Keratinocyte (primary cell): ENCODE measurements at regions not wholly inside any gene's neighbourhood (a gene's known extent, or its start where the extent isn't known, plus 50 kb on each side); places are given as distances from the start of the nearest gene placed in this dataset.

Experiments
- DNase-seq: peaks from one replicate; pipeline ENCODE4 v3.0.0-alpha.2; 2011; ENCODE audit warnings: low read depth, missing footprints, low spot score
- FAIRE-seq: peaks from 2 replicates; lab custom pipeline; 2011; peaks lifted over from hg19 to GRCh38; lab: Jason Lieb, UNC
- H2AFZ ChIP-seq: 2 replicates; pipeline ENCODE4 v1.6.0; 2012; ENCODE audit warnings: low read length, control low read depth, inconsistent platforms; ENCODE audit not compliant: control insufficient read depth
- H3K27ac ChIP-seq: 2 replicates; pipeline ENCODE4 v1.5.1; 2011; ENCODE audit warnings: low read length; ENCODE audit not compliant: control insufficient read depth, insufficient read depth
- H3K27me3 ChIP-seq: 3 replicates; pipeline ENCODE4 v1.6.0; 2011; ENCODE audit warnings: low read length; ENCODE audit not compliant: control insufficient read depth, insufficient read depth; ENCODE audit errors: extremely low read depth
- H3K36me3 ChIP-seq, 2 experiments: 2 replicates in 1 of 2; 3 replicates in 1 of 2; pipeline ENCODE4 v1.5.1; 2011; ENCODE audit warnings: low read length in 2 of 2, mild to moderate bottlenecking in 1 of 2; ENCODE audit not compliant: control insufficient read depth in 2 of 2, insufficient read depth in 2 of 2; ENCODE audit errors: extremely low read depth in 1 of 2
- H3K4me1 ChIP-seq: 3 replicates; pipeline ENCODE4 v1.5.1; 2011; ENCODE audit warnings: low read length; ENCODE audit not compliant: control insufficient read depth, insufficient read depth; ENCODE audit errors: extremely low read depth
- H3K4me2 ChIP-seq: 3 replicates; pipeline ENCODE4 v1.6.0; 2011; ENCODE audit warnings: low read depth, low read length; ENCODE audit not compliant: control insufficient read depth, insufficient read depth; ENCODE audit errors: extremely low read depth
- H3K4me3 ChIP-seq, 3 experiments: fragments of 200-600 bp in 1 of 3; sonication (generic) in 1 of 3; 2 replicates in 2 of 3; 3 replicates in 1 of 3; pipeline ENCODE4 v1.5.1; 2011 to 2016; ENCODE audit warnings: low read length in 3 of 3, mild to moderate bottlenecking in 3 of 3, control low read depth in 2 of 3, inconsistent platforms in 1 of 3, low read depth in 1 of 3, mixed read lengths in 1 of 3, mixed run types in 1 of 3, moderate library complexity in 1 of 3; ENCODE audit not compliant: control insufficient read depth in 2 of 3, insufficient read depth in 2 of 3; ENCODE audit errors: extremely low read depth in 1 of 3
- H3K79me2 ChIP-seq: 2 replicates; pipeline ENCODE4 v1.6.0; 2012; ENCODE audit warnings: low read length; ENCODE audit not compliant: control insufficient read depth, insufficient read depth
- H3K9ac ChIP-seq: 3 replicates; pipeline ENCODE4 v1.6.0; 2011; ENCODE audit warnings: low read length; ENCODE audit not compliant: control insufficient read depth, insufficient read depth; ENCODE audit errors: extremely low read depth
- H3K9me1 ChIP-seq: 3 replicates; pipeline ENCODE4 v1.6.0; 2011; ENCODE audit warnings: low read length; ENCODE audit not compliant: control insufficient read depth, insufficient read depth; ENCODE audit errors: extremely low read depth
- H3K9me3 ChIP-seq: 2 replicates; pipeline ENCODE4 v1.5.1; 2012; ENCODE audit warnings: low read depth, low read length; ENCODE audit not compliant: control insufficient read depth
- H4K20me1 ChIP-seq: 3 replicates; pipeline ENCODE4 v1.6.0; 2011; ENCODE audit warnings: low read length; ENCODE audit not compliant: control insufficient read depth, insufficient read depth; ENCODE audit errors: extremely low read depth
- EZH2 ChIP-seq: IDR thresholded peaks from one replicate; pipeline ENCODE4 v1.6.1; 2012; ENCODE audit warnings: inconsistent platforms, mild to moderate bottlenecking, low read length, moderate library complexity
- dilution Hi-C: fragments of 300-500 bp; cut with MboI; formaldehyde crosslinking; loops from one replicate; pipeline ENCODE4 v1.7.0; 2020; ENCODE audit warnings: low sequenced_read_pairs; ENCODE audit not compliant: extremely low pct_ligation_motif_present
- TF ChIP-seq, protein P1 (sequence below), 3 experiments: IDR thresholded peaks in 1 of 3; conservative IDR thresholded peaks in 1 of 3; optimal IDR thresholded peaks in 1 of 3; 2 replicates in 2 of 3; 3 replicates in 1 of 3; pipeline versions ENCODE3 to v1.5.1; 2011; ENCODE audit warnings: low read length in 3 of 3, mild to moderate bottlenecking in 3 of 3, moderate library complexity in 2 of 3, control low read depth in 1 of 3, inconsistent platforms in 1 of 3; ENCODE audit not compliant: insufficient read depth in 2 of 3; ENCODE audit errors: extremely low read depth in 1 of 3

DNA sequence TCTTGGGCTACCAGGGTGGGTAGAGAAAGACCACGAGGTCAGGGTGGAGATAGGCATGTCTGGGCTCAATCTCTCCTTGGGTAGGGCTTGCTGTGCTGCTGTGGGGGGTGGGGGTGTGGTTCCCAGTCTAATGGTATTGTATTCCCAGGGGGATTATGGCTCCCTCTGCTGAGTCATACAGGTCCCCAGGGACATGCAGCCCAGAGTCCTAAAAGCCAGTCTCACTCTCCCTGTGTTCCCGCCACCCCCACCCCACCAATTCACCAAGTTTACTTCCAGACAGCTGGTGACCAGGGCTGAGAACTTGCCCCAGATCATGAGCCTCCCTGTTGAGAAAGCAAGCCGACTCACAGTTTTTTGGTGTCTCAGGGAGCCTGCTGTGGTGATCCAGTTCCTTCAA lies 367.6 kb downstream of the C12orf75 start:
- H3K4me2 ChIP-seq, result no peak overlapping the region
- no peaks in the 10 kb centered on the region for H3K27me3 ChIP-seq
- no peak overlapping the region for H3K9ac ChIP-seq
- H3K9me1 ChIP-seq, result no peaks in the 10 kb centered on the region
- no peaks in the 10 kb centered on the region for H3K36me3 ChIP-seq
- no peak overlapping the region for H3K27ac ChIP-seq
- H4K20me1 ChIP-seq, result no peaks in the 10 kb centered on the region
- TF ChIP-seq, protein P1, sequence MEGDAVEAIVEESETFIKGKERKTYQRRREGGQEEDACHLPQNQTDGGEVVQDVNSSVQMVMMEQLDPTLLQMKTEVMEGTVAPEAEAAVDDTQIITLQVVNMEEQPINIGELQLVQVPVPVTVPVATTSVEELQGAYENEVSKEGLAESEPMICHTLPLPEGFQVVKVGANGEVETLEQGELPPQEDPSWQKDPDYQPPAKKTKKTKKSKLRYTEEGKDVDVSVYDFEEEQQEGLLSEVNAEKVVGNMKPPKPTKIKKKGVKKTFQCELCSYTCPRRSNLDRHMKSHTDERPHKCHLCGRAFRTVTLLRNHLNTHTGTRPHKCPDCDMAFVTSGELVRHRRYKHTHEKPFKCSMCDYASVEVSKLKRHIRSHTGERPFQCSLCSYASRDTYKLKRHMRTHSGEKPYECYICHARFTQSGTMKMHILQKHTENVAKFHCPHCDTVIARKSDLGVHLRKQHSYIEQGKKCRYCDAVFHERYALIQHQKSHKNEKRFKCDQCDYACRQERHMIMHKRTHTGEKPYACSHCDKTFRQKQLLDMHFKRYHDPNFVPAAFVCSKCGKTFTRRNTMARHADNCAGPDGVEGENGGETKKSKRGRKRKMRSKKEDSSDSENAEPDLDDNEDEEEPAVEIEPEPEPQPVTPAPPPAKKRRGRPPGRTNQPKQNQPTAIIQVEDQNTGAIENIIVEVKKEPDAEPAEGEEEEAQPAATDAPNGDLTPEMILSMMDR (optimal IDR thresholded peaks at IDR 0.05 in 1 of 3, IDR thresholded peaks at IDR 0.05 in 1 of 3, conservative IDR thresholded peaks at IDR 0.05 in 1 of 3; ENCODE audit: extremely low read depth in 1 of 3, insufficient read depth in 2 of 3, low read length in 3 of 3), result no peak
- no peak for TF ChIP-seq EZH2
- no peak for FAIRE-seq
- no peak overlapping the region for H3K4me3 ChIP-seq
- no peaks in the 10 kb centered on the region for H3K4me1 ChIP-seq
- DNase-seq, result no peak
- H3K9me3 ChIP-seq, result no peaks in the 10 kb centered on the region
- H2AFZ ChIP-seq, result no peak overlapping the region
- H3K79me2 ChIP-seq, result no peaks in the 10 kb centered on the region
- dilution Hi-C loops, result no loop called here

DNA sequence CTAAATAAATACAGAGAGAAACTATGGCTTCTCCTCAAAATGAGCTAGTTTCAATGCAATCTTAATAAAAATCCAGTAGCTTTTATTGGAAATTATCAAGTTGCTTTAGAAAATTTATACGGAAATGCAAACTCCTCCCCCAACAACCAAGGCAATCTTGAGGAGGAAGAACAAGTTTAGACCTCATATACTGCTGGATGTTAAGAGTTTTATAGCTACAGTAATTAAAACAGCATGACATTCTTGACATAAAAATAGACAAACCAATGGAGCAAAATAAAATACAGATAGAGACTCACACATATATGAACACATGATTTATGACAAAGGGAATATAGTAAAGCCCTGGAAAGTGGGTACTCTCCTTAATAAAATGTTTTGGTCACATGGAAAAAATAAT lies 368.7 kb downstream of the C12orf75 start:
- H3K4me2 ChIP-seq, result no peak overlapping the region
- TF ChIP-seq, protein P1 (optimal IDR thresholded peaks at IDR 0.05 in 1 of 3, IDR thresholded peaks at IDR 0.05 in 1 of 3, conservative IDR thresholded peaks at IDR 0.05 in 1 of 3; ENCODE audit: extremely low read depth in 1 of 3, insufficient read depth in 2 of 3, low read length in 3 of 3), result no peak
- TF ChIP-seq EZH2, result no peak
- FAIRE-seq, result no peak
- H3K36me3 ChIP-seq, result no peaks in the 10 kb centered on the region
- DNase-seq, result no peak
- no peak overlapping the region for H3K9ac ChIP-seq
- dilution Hi-C loops, result no loop called here
- H4K20me1 ChIP-seq, result no peaks in the 10 kb centered on the region
- H3K4me3 ChIP-seq, result no peak overlapping the region
- no peaks in the 10 kb centered on the region for H3K9me3 ChIP-seq
- H3K27me3 ChIP-seq, result no peaks in the 10 kb centered on the region
- H3K79me2 ChIP-seq, result no peaks in the 10 kb centered on the region
- H3K4me1 ChIP-seq, result no peaks in the 10 kb centered on the region
- no peak overlapping the region for H3K27ac ChIP-seq
- H2AFZ ChIP-seq, result no peak overlapping the region
- H3K9me1 ChIP-seq, result no peaks in the 10 kb centered on the region
